ENCODE measurements at regions not wholly inside any gene's neighbourhood (a gene's known extent, or its start where the extent isn't known, plus 50 kb on each side); places are given as distances from the start of the nearest gene placed in this dataset.

DNA sequence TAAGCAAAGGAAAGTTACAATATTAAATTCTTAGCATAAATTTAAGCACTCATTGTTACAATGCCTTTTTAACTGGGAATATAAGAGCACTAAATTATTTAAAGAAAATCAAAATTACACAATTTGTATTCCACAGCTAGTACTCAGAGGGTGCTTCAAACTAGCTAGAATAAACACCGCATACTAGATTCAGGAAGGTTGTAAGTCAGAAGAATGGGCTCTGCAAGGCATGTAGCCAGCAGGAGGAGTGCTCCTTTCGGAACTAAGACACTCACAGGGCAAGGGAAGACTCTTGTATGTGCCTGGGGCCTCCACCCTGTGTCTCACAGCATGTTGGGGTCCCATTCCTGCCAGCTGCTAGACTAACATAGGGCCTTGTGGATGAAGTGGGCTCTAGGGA is 327.7 kb upstream of the ALCAM start:
- intact Hi-C loops (cut with DNase I): no loop called here
- TF ChIP-seq POLR2A (IDR thresholded peaks at IDR 0.05): no peak
- TF ChIP-seq, protein P1, sequence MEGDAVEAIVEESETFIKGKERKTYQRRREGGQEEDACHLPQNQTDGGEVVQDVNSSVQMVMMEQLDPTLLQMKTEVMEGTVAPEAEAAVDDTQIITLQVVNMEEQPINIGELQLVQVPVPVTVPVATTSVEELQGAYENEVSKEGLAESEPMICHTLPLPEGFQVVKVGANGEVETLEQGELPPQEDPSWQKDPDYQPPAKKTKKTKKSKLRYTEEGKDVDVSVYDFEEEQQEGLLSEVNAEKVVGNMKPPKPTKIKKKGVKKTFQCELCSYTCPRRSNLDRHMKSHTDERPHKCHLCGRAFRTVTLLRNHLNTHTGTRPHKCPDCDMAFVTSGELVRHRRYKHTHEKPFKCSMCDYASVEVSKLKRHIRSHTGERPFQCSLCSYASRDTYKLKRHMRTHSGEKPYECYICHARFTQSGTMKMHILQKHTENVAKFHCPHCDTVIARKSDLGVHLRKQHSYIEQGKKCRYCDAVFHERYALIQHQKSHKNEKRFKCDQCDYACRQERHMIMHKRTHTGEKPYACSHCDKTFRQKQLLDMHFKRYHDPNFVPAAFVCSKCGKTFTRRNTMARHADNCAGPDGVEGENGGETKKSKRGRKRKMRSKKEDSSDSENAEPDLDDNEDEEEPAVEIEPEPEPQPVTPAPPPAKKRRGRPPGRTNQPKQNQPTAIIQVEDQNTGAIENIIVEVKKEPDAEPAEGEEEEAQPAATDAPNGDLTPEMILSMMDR (IDR thresholded peaks at IDR 0.05): no peak
- no peaks in the 10 kb centered on the region for H3K4me1 ChIP-seq
- H3K27ac ChIP-seq: no peak overlapping the region
- H3K4me3 ChIP-seq: no peak overlapping the region
- DNase-seq: no peak
- no peaks in the 10 kb centered on the region for H3K36me3 ChIP-seq (replicated peaks in 1 of 2; ENCODE audit: insufficient read depth in 1 of 2, low read depth in 2 of 2)
- ATAC-seq: no peak
- 85 to 98% methylated on average over 2 of the region's 2 CpGs for WGBS, 2 donors
- H3K9me3 ChIP-seq: no peaks in the 10 kb centered on the region
- no peaks in the 10 kb centered on the region for H3K27me3 ChIP-seq

DNA sequence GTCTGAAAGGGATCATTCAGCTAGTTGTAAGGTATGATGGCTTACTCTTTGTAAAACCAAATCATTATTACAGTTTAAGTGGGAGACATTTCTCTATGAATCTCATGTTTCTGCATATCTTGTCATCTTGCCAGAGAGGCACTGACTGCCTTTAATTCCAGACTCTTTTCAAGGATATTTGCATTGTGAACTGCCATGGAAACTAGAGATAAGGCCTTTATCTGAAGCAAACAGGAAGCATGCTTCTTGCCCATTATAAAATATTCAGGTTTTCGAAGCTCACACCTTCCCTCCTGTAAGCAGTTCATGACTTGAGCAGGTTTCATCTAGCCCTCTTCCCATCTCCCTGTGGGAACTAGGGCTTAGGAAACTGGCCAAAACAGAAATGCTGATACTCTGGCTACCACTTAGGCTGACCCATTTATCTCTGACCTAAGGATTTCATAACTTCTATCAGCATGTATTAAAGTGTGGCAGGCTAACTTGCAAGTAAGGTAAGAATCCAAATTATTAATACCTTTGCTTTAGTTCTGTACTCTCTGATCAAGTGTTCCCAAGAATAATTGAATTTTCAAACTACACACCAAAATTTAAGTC is 326.6 kb upstream of the ALCAM start:
- 0% methylated on average over 1 of the region's 1 CpG for WGBS, 2 donors
- H3K27me3 ChIP-seq: no peaks in the 10 kb centered on the region
- ATAC-seq (no peak), DNase-seq (no peak)
- no peak overlapping the region for H3K4me3 ChIP-seq
- H3K36me3 ChIP-seq (replicated peaks in 1 of 2; ENCODE audit: insufficient read depth in 1 of 2, low read depth in 2 of 2): no peaks in the 10 kb centered on the region
- no peaks in the 10 kb centered on the region for H3K9me3 ChIP-seq
- no peak overlapping the region for H3K27ac ChIP-seq
- intact Hi-C loops (cut with DNase I): no loop called here
- H3K4me1 ChIP-seq: no peaks in the 10 kb centered on the region
- no peak for TF ChIP-seq POLR2A (IDR thresholded peaks at IDR 0.05)
- TF ChIP-seq, protein P1 (IDR thresholded peaks at IDR 0.05): no peak

DNA sequence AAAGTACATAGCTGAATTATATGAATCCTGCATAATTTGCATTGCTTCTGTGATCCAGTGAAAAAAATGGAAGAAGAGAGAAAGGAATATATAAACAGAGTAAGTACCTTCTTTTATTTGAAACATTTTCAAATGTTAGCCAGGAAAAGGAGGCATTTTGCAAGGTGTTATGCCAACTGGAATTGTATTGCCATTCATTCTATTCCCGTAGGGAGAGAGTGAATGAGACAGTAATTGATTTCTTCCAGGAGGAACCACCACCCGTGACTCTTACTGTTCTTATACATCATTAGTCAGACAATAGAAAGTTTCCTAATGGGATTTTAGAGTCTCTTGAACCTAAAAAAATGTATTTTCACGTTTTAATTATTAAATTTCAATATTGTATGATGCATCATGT is 324.1 kb upstream of the ALCAM start:
- WGBS, 2 donors: 27 to 30% methylated on average over 3 of the region's 3 CpGs
- Histone ChIP-seq H3K36me3 (replicated peaks in 1 of 2; ENCODE audit: insufficient read depth in 1 of 2, low read depth in 2 of 2) (no peaks in the 10 kb centered on the region), H3K4me1 (no peaks in the 10 kb centered on the region), H3K27ac (no peak overlapping the region), H3K27me3 (no peaks in the 10 kb centered on the region), H3K4me3 (no peak overlapping the region), H3K9me3 (no peaks in the 10 kb centered on the region)
- TF ChIP-seq, protein P1 (IDR thresholded peaks at IDR 0.05): no peak
- no peak for TF ChIP-seq POLR2A (IDR thresholded peaks at IDR 0.05)
- DNase-seq (no peak), ATAC-seq (no peak)
- intact Hi-C loops (cut with DNase I): no loop called here

- TF ChIP-seq, protein P1 (IDR thresholded peaks at IDR 0.05): no peak
- no peak for TF ChIP-seq POLR2A (IDR thresholded peaks at IDR 0.05)
- no peak for ATAC-seq
- intact Hi-C loops (cut with DNase I): no loop called here
Observed at GRCh38 chr3:105051111-105051510, 315.6 kb upstream of the ALCAM start.

GRCh38 chr3:105051972-105052371 is 314.7 kb upstream of the ALCAM start:
- DNase-seq (no peak), ATAC-seq (no peak)
- H3K9me3 ChIP-seq: no peaks in the 10 kb centered on the region
- H3K4me1 ChIP-seq: no peaks in the 10 kb centered on the region
- H3K4me3 ChIP-seq: no peak overlapping the region
- intact Hi-C loops (cut with DNase I): no loop called here
- H3K27me3 ChIP-seq: no peaks in the 10 kb centered on the region
- no peaks in the 10 kb centered on the region for H3K36me3 ChIP-seq (replicated peaks in 1 of 2; ENCODE audit: insufficient read depth in 1 of 2, low read depth in 2 of 2)
- no peak for TF ChIP-seq POLR2A (IDR thresholded peaks at IDR 0.05)
- TF ChIP-seq, protein P1 (IDR thresholded peaks at IDR 0.05): no peak
- WGBS, 2 donors: 94 to 95% methylated on average over 1 of the region's 1 CpG
- H3K27ac ChIP-seq: no peak overlapping the region

More at GRCh38 chr3:105051111-105051510, 315.6 kb upstream of the ALCAM start:
- Histone ChIP-seq H3K4me3 (no peak overlapping the region), H3K27me3 (no peaks in the 10 kb centered on the region), H3K4me1 (no peaks in the 10 kb centered on the region), H3K36me3 (replicated peaks in 1 of 2; ENCODE audit: insufficient read depth in 1 of 2, low read depth in 2 of 2) (no peaks in the 10 kb centered on the region), H3K27ac (no peak overlapping the region), H3K9me3 (no peaks in the 10 kb centered on the region)
- WGBS, 2 donors: 49 to 59% methylated on average over 2 of the region's 2 CpGs
- no peak for DNase-seq

Measured in body of pancreas (tissue), 4 donors.